Central memory CD8-positive, alpha-beta T cell (primary cell): ENCODE measurements at regions not wholly inside any gene's neighbourhood (a gene's known extent, or its start where the extent isn't known, plus 50 kb on each side); places are given as distances from the start of the nearest gene placed in this dataset.

ENCODE experiments used
- ATAC-seq: fragments of 150-1000 bp; cut with Tn5 transposase; replicated peaks from 2 replicates; pipeline ENCODE4 v1.10.0; 2022; ENCODE audit warnings: mild to moderate bottlenecking, moderate FRiP score, moderate number of reproducible peaks; ENCODE audit not compliant: poor library complexity, severe bottlenecking; ENCODE audit errors: extremely low read depth
- DNase-seq, 2 donors: peaks; one replicate each; pipeline ENCODE4 v3.0.0; 2021; ENCODE audit warnings: low spot score in 2 of 2
- H3K27ac Mint-ChIP-seq: one replicate; pipeline ENCODE4 v1.8.0; 2022; ENCODE audit warnings: low read depth, mild to moderate bottlenecking, moderate library complexity, mixed read lengths
- H3K27me3 Mint-ChIP-seq: one replicate; pipeline ENCODE4 v1.8.0; 2022; ENCODE audit warnings: mixed read lengths
- H3K36me3 Mint-ChIP-seq: one replicate; pipeline ENCODE4 v1.8.0; 2022; ENCODE audit warnings: mild to moderate bottlenecking, moderate library complexity, mixed read lengths; ENCODE audit not compliant: insufficient read depth
- H3K4me1 Mint-ChIP-seq: one replicate; pipeline ENCODE4 v1.8.0; 2022; ENCODE audit warnings: mixed read lengths
- H3K4me3 Mint-ChIP-seq: one replicate; pipeline ENCODE4 v1.8.0; 2022; ENCODE audit warnings: mild to moderate bottlenecking, moderate library complexity, mixed read lengths
- H3K9me3 Mint-ChIP-seq: one replicate; pipeline ENCODE4 v1.8.0; 2022; ENCODE audit warnings: mixed read lengths

DNA sequence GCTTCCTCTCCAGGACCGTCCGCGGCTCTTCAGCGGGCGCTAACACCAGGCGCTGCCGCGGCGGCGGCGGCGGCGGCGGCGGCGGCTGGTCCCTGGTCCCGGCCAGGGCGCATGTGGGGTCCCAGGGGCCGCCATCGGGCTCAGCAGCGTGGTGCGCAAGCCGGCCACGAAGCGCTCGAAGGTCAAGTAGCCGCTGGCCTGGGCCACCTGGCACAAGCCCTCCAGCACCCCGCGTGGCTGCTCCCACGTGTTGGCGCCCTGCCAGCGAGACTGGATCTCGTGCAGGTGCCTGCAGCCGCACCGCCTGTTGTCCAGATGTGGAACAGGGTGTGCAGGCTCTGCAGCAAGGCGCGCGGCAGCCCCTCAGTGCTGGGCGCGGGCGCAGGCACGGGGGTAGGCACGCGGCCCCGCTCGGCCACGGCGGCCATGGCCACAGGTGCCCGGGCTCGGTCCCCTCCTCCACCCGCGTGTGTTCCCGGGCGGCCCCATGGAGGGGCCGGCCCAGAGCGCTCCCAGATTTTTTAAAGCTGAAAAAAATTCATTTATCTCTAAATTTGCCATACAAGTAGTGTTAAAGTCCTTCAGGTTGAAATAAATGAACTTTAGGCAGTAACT is 884.2 kb upstream of the ZNF722 start:
- peaks cover 23% of the 10 kb centered on the region for H3K9me3 Mint-ChIP-seq
- DNase-seq, result no peak
- H3K4me1 Mint-ChIP-seq, result no peaks in the 10 kb centered on the region
- H3K4me3 Mint-ChIP-seq, result no peak overlapping the region
- no peak for ATAC-seq
- no peak overlapping the region for H3K27ac Mint-ChIP-seq
- no peaks in the 10 kb centered on the region for H3K27me3 Mint-ChIP-seq
- H3K36me3 Mint-ChIP-seq, result no peaks in the 10 kb centered on the region
